ENCODE measurements at regions not wholly inside any gene's neighbourhood (a gene's known extent, or its start where the extent isn't known, plus 50 kb on each side); places are given as distances from the start of the nearest gene placed in this dataset.

DNA sequence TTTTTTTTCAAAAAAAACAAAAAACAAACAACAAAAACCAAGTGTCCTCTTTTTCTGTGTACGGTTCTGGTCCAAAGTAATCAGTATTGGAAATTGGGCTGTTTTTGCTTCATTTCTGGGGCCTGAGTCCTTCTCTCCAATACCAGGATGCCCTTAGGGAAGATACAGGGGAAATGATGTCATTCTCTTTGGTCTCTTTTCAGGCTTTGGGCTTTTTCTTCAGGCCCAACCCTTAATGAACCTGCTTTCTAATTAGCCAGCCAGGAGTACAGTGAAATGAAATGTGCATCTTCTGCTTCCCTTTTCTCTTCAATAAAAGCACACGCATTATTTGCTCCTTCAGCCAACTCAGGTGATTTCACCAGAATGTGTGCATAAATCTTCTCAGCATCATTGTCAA is 52.6 kb upstream of the RBPJ start:
- H3K4me3 ChIP-seq (ENCODE audit: low read depth, low read length), result no peak overlapping the region
- no peak for DNase-seq (ENCODE audit: low read depth)
- TF ChIP-seq, protein P1, sequence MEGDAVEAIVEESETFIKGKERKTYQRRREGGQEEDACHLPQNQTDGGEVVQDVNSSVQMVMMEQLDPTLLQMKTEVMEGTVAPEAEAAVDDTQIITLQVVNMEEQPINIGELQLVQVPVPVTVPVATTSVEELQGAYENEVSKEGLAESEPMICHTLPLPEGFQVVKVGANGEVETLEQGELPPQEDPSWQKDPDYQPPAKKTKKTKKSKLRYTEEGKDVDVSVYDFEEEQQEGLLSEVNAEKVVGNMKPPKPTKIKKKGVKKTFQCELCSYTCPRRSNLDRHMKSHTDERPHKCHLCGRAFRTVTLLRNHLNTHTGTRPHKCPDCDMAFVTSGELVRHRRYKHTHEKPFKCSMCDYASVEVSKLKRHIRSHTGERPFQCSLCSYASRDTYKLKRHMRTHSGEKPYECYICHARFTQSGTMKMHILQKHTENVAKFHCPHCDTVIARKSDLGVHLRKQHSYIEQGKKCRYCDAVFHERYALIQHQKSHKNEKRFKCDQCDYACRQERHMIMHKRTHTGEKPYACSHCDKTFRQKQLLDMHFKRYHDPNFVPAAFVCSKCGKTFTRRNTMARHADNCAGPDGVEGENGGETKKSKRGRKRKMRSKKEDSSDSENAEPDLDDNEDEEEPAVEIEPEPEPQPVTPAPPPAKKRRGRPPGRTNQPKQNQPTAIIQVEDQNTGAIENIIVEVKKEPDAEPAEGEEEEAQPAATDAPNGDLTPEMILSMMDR (IDR thresholded peaks at IDR 0.05; ENCODE audit: insufficient read depth, low read length, poor library complexity, severe bottlenecking), result no peak
- no peaks in the 10 kb centered on the region for H3K36me3 ChIP-seq (ENCODE audit: control insufficient read depth, insufficient read depth, low read length)
- H3K27me3 ChIP-seq (ENCODE audit: control insufficient read depth, insufficient read depth, low read length), result no peaks in the 10 kb centered on the region

DNA sequence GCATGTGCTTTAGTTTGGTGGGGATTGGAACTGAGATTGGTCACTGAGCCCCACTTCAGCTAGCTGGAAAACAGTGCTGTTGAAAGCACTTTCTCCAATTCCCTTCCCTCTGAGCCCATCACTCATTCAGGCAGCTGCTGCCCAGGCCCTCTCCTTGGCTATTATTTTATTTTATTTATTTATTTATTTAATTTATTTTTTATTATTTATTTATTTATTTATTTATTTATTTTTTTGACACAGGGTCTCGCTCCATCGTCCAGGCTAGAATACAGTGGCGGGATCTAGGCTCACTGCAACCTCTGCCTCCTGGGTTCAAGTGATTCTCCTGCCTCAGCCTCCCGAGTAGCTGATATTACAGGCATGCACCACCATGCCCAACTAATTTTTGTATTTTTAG is 51.8 kb upstream of the RBPJ start:
- no peak overlapping the region for H3K4me3 ChIP-seq (ENCODE audit: low read depth, low read length)
- TF ChIP-seq, protein P1 (IDR thresholded peaks at IDR 0.05; ENCODE audit: insufficient read depth, low read length, poor library complexity, severe bottlenecking), result no peak
- no peaks in the 10 kb centered on the region for H3K36me3 ChIP-seq (ENCODE audit: control insufficient read depth, insufficient read depth, low read length)
- H3K27me3 ChIP-seq (ENCODE audit: control insufficient read depth, insufficient read depth, low read length), result no peaks in the 10 kb centered on the region
- no peak for DNase-seq (ENCODE audit: low read depth)
